ENCODE measurements at regions not wholly inside any gene's neighbourhood (a gene's known extent, or its start where the extent isn't known, plus 50 kb on each side); places are given as distances from the start of the nearest gene placed in this dataset.

DNA sequence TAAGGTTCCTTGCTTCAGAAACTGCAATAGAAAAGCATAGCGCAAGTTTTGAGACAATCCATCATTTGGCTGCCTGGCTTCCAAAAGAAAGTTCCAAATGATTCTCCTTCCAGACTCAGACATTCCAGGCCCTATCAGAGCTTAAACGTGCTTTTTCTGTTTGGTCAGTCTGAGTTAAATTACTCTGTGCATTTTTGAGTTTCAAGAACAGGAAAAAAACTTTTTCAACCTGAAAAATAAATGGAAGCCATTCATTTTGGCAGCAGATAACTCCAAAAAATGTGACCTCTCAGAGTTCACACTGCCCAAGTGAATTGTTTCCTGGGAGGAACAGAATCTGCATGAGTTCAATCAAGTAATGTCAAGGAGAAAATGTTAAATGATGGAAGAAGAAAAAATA, 354.2 kb downstream of the CXCL12 start:
- TF ChIP-seq, protein P1, sequence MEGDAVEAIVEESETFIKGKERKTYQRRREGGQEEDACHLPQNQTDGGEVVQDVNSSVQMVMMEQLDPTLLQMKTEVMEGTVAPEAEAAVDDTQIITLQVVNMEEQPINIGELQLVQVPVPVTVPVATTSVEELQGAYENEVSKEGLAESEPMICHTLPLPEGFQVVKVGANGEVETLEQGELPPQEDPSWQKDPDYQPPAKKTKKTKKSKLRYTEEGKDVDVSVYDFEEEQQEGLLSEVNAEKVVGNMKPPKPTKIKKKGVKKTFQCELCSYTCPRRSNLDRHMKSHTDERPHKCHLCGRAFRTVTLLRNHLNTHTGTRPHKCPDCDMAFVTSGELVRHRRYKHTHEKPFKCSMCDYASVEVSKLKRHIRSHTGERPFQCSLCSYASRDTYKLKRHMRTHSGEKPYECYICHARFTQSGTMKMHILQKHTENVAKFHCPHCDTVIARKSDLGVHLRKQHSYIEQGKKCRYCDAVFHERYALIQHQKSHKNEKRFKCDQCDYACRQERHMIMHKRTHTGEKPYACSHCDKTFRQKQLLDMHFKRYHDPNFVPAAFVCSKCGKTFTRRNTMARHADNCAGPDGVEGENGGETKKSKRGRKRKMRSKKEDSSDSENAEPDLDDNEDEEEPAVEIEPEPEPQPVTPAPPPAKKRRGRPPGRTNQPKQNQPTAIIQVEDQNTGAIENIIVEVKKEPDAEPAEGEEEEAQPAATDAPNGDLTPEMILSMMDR (IDR thresholded peaks at IDR 0.05; ENCODE audit: insufficient read depth, low read depth, low read length): no peak
- Histone ChIP-seq H3K4me3 (ENCODE audit: low read depth, low read length) (no peak overlapping the region), H3K27me3 (ENCODE audit: control insufficient read depth, insufficient read depth, low read length) (no peaks in the 10 kb centered on the region), H3K36me3 (ENCODE audit: control insufficient read depth, insufficient read depth, low read length) (no peaks in the 10 kb centered on the region)
- no peak for DNase-seq (ENCODE audit: low read depth)
- ChIA-PET POLR2A (no interaction called here), CTCF (interaction anchor here (2.0 kb wide), 1 partner anchor 14 kb away, joined by 7 read pairs; no protein-coding TSS in a partner anchor)

DNA sequence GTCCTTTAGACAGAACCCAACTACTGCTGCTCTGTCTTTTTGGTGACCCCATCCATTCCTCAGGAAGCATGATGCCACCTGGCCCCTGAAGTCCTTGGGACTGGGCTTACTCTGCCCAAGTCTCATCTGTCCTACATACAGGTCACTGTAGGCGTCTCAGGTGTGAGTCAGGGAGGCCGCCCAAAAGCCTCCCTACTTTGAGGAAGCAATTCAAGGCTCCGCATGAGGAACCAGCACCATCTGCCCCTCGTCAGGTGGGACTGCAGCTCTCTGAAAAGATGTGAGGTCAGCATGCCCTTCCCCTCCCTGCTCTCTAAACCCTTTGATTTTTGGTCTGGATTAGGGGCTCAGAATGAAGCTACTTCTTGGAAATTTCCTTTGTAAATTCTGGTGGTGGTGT, 354.8 kb downstream of the CXCL12 start:
- TF ChIP-seq, protein P1 (IDR thresholded peaks at IDR 0.05; ENCODE audit: insufficient read depth, low read depth, low read length): no peak
- DNase-seq (ENCODE audit: low read depth): no peak
- H3K36me3 ChIP-seq (ENCODE audit: control insufficient read depth, insufficient read depth, low read length): no peaks in the 10 kb centered on the region
- H3K4me3 ChIP-seq (ENCODE audit: low read depth, low read length): no peak overlapping the region
- ChIA-PET POLR2A (no interaction called here), CTCF (interaction anchor here (2.0 kb wide), 1 partner anchor 15 kb away, joined by 7 read pairs; no protein-coding TSS in a partner anchor)
- no peaks in the 10 kb centered on the region for H3K27me3 ChIP-seq (ENCODE audit: control insufficient read depth, insufficient read depth, low read length)

DNA sequence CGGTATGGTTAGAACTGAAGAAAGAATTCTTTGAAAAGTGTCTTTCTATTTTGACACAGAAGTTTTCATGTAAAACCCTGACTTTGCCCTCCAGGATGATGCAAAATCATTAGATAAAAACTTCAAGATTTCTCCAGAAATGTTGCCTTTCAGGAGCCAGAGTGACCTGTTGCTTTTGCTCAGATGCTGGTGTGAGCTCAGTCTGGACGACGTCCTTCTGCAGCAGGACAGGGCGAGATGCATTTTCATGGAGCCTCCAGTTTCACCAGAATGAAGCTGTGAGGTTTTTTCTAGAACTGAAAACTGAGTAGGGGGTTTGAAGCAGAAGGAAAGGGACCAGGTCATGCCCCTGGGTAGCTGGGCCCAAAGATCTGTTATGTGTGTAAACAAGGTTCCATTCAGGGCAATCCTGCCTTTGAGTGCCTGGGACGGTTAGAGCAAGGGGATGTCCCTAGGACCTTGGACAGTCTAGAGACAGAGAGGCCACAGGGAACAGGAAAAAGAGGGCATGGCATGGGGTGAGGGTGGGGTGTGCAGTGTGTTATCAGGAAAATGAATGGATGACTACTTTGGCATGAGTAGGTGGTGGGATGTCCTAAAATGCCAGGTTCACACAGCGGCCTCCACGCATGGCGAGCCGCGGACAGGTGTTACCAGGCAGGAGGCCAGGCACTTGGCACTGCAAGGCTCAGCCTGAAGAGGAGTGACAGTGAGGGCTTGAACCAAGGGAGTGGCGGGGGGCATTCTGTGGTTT, 356.3 kb downstream of the CXCL12 start:
- ChIA-PET CTCF (interaction anchor here (0.5 kb wide), 1 partner anchor 258 kb away, joined by 3 read pairs; no protein-coding TSS in a partner anchor), POLR2A (no interaction called here)
- no peaks in the 10 kb centered on the region for H3K27me3 ChIP-seq (ENCODE audit: control insufficient read depth, insufficient read depth, low read length)
- no peak overlapping the region for H3K4me3 ChIP-seq (ENCODE audit: low read depth, low read length)
- no peak for DNase-seq (ENCODE audit: low read depth)
- H3K36me3 ChIP-seq (ENCODE audit: control insufficient read depth, insufficient read depth, low read length): no peaks in the 10 kb centered on the region
- TF ChIP-seq, protein P1 (IDR thresholded peaks at IDR 0.05; ENCODE audit: insufficient read depth, low read depth, low read length): no peak

DNA sequence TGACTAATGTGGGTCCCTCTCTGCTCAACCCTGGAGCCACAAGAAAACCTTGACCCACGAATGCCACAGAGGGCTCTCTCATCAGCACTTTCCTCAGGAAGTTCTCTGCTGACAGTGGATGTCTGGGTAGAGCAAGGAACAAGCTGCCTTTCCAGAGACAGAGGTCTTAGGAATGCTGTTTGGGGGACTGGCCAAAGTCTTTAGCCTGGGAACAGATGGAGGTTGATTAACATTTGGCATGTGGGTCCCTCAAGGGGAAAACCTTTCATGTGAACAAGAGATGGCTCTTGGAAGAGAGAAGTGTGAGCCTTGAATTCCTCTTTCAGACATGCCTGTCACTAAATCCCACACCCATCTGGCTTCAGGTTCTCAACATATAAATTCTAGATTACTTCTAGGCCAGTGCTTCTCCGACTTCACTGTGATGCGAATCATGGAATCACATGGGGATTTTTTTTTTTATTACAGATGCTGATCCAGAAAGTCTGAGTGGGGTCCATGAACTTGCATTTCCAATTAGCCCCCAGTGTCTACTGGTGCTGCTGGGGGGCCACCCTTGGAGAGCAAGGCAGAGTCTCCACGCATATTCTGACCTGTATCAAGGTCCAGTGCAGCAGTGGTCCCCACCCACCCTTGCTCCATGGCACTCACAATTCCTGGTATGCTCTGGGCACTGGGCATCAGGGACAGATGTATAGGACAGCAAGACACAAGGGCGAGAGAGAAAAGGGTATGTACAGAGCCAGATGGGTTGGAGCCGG, 360.4 kb downstream of the CXCL12 start:
- TF ChIP-seq, protein P1 (IDR thresholded peaks at IDR 0.05; ENCODE audit: insufficient read depth, low read depth, low read length): no peak
- H3K4me3 ChIP-seq (ENCODE audit: low read depth, low read length): no peak overlapping the region
- H3K36me3 ChIP-seq (ENCODE audit: control insufficient read depth, insufficient read depth, low read length): no peaks in the 10 kb centered on the region
- DNase-seq (ENCODE audit: low read depth): no peak
- ChIA-PET POLR2A (no interaction called here), CTCF (no interaction called here)
- no peaks in the 10 kb centered on the region for H3K27me3 ChIP-seq (ENCODE audit: control insufficient read depth, insufficient read depth, low read length)

DNA sequence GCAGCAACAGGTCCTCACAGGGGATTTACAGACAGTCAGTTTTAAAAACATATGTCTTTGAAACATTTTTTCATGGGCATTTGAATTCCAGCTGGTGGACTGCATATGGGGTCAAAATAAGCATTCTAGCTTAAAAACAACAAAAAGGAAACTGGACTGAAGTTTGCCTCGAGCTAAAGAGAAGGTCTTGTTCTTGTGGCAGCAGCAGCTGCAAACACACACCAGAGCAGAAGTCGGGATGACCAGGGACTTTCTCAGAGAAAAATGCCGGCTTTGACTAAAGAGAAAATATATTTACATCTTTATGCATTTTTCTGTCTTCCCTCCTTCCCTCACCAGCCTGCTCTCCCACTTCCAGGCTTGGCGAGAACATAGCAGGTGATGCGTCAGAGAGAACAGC, 361.4 kb downstream of the CXCL12 start:
- POLR2A ChIA-PET: no interaction called here
- Histone ChIP-seq H3K4me3 (ENCODE audit: low read depth, low read length) (no peak overlapping the region), H3K36me3 (ENCODE audit: control insufficient read depth, insufficient read depth, low read length) (no peaks in the 10 kb centered on the region), H3K27me3 (ENCODE audit: control insufficient read depth, insufficient read depth, low read length) (no peaks in the 10 kb centered on the region)
- CTCF ChIA-PET: no interaction called here
- TF ChIP-seq, protein P1 (IDR thresholded peaks at IDR 0.05; ENCODE audit: insufficient read depth, low read depth, low read length): no peak
- DNase-seq (ENCODE audit: low read depth): no peak
